ENCODE measurements at regions not wholly inside any gene's neighbourhood (a gene's known extent, or its start where the extent isn't known, plus 50 kb on each side); places are given as distances from the start of the nearest gene placed in this dataset.

DNA sequence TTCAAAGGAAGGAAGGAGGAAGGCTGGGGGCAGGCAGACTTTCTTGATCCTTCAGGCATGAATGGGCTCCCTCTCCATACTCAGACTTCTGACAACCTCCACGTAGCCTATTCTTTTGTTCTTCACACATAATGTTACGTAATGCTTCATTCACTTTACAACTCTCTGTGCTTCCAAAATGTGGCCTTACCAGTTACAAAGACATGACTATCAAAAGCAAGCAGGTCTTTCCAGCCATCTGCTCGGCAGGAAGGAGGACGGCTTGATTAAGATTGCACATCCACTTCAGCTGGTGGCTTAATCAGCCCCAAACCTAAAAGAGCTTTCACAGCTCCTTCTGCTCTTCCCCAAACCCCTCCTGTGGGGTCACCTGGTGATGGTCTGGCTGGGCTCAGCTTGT, 263.2 kb downstream of the XXYLT1 start:
- peak; percentile 9 for DNase-seq
- Histone ChIP-seq H3K4me2 (ENCODE audit: insufficient read depth, insufficient read length, low read length) (no peak overlapping the region), H2BK15ac (ENCODE audit: low read depth, low read length) (no peak overlapping the region), H3K79me2 (ENCODE audit: insufficient read depth, low read length) (no peaks in the 10 kb centered on the region), H2BK120ac (ENCODE audit: low read depth, low read length, poor library complexity, severe bottlenecking) (no peak overlapping the region), H3K9ac (ENCODE audit: extremely low read depth, insufficient read length, low read length) (no peak overlapping the region), H3K9me3 (ENCODE audit: control insufficient read depth, low read depth, low read length) (peaks cover 7% of the 10 kb centered on the region), H3K56ac (ENCODE audit: insufficient read length, low read depth, low read length) (no peak overlapping the region), H4K8ac (replicated peaks; ENCODE audit: insufficient read length, low read depth, low read length) (no peak overlapping the region), H4K5ac (ENCODE audit: insufficient read length, low read depth, low read length) (no peak overlapping the region), H3K4me1 (ENCODE audit: insufficient read depth, low read length) (no peaks in the 10 kb centered on the region), H3K79me1 (ENCODE audit: insufficient read depth, low read depth, low read length, poor library complexity, severe bottlenecking) (no peaks in the 10 kb centered on the region), H3K18ac (ENCODE audit: insufficient read length, low read depth, low read length) (no peak overlapping the region), H2BK12ac (ENCODE audit: insufficient read length, low read depth, low read length) (no peak overlapping the region), H3K4ac (ENCODE audit: low read depth, low read length) (no peak overlapping the region), H4K91ac (ENCODE audit: insufficient read length, low read depth, low read length) (no peak overlapping the region), H3K27ac (ENCODE audit: insufficient read length, low read depth, low read length) (no peak overlapping the region), H2BK5ac (ENCODE audit: insufficient read length, low read length) (no peak overlapping the region), H3K27me3 (ENCODE audit: insufficient read depth, low read length) (no peaks in the 10 kb centered on the region), H3T11ph (ENCODE audit: low read length) (no peak overlapping the region), H3K23me2 (ENCODE audit: insufficient read length, low read depth, low read length, poor library complexity, severe bottlenecking) (no peaks in the 10 kb centered on the region), H3K23ac (ENCODE audit: insufficient read length, low read depth, low read length) (no peak overlapping the region), H2BK20ac (ENCODE audit: low read depth, low read length, poor library complexity, severe bottlenecking) (no peak overlapping the region), H2AK5ac (ENCODE audit: insufficient read length, low read length) (no peak overlapping the region), H4K20me1 (ENCODE audit: control insufficient read depth, insufficient read depth, insufficient read length) (no peaks in the 10 kb centered on the region), H2AFZ (ENCODE audit: low read length) (no peak overlapping the region), H3K14ac (ENCODE audit: insufficient read depth, low read length) (no peak overlapping the region)
- TF ChIP-seq, protein P1, sequence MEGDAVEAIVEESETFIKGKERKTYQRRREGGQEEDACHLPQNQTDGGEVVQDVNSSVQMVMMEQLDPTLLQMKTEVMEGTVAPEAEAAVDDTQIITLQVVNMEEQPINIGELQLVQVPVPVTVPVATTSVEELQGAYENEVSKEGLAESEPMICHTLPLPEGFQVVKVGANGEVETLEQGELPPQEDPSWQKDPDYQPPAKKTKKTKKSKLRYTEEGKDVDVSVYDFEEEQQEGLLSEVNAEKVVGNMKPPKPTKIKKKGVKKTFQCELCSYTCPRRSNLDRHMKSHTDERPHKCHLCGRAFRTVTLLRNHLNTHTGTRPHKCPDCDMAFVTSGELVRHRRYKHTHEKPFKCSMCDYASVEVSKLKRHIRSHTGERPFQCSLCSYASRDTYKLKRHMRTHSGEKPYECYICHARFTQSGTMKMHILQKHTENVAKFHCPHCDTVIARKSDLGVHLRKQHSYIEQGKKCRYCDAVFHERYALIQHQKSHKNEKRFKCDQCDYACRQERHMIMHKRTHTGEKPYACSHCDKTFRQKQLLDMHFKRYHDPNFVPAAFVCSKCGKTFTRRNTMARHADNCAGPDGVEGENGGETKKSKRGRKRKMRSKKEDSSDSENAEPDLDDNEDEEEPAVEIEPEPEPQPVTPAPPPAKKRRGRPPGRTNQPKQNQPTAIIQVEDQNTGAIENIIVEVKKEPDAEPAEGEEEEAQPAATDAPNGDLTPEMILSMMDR (conservative IDR thresholded peaks at IDR 0.05), result no peak
- whole genome bisulfite sequencing (ENCODE audit: extremely low coverage, insufficient read length, low lambda C conversion rate), result no CpG with 5 or more reads among the region's 4 CpGs
- no peak overlapping the region for H3K27ac Mint-ChIP-seq
- peaks cover 21 to 23% of the 10 kb centered on the region in 2 experiments for H3K4me1 Mint-ChIP-seq
- peaks cover 4 to 23% (median 22%) of the 10 kb centered on the region in 3 experiments; a peak in 5 of 7 replicates for H3K36me3 Mint-ChIP-seq (ENCODE audit: insufficient read depth in 1 of 3, low read depth in 3 of 3)
- no peak overlapping the region for H3K4me3 Mint-ChIP-seq
- peaks cover 25% of the 10 kb centered on the region for H3K27me3 Mint-ChIP-seq (ENCODE audit: low read depth)
- H3K9me3 Mint-ChIP-seq, result peaks cover 19 to 31% of the 10 kb centered on the region in 2 experiments
